Karpas-422 (cell line): ENCODE measurements at regions not wholly inside any gene's neighbourhood (a gene's known extent, or its start where the extent isn't known, plus 50 kb on each side); places are given as distances from the start of the nearest gene placed in this dataset.

ENCODE experiments used
- DNase-seq: peaks from one replicate; pipeline ENCODE4 v3.0.0-alpha.2; 2015
- H2AFZ ChIP-seq: fragments of 200-600 bp; sonication (generic); 2 replicates; pipeline ENCODE4 v1.6.1; 2014; ENCODE audit warnings: antibody characterized with exemption, low read length, mixed read lengths
- H3K27ac ChIP-seq: fragments of 200-600 bp; sonication (generic); 2 replicates; pipeline ENCODE4 v1.5.1; 2014; ENCODE audit warnings: mild to moderate bottlenecking, low read length, moderate library complexity
- H3K27me3 ChIP-seq: fragments of 200-600 bp; sonication (generic); 2 replicates; pipeline ENCODE4 v1.6.1; 2014; ENCODE audit warnings: low read length, mixed read lengths
- H3K36me3 ChIP-seq: fragments of 200-600 bp; sonication (generic); 2 replicates; pipeline ENCODE4 v1.6.1; 2014; ENCODE audit warnings: low read length, mixed read lengths; ENCODE audit not compliant: insufficient read depth
- H3K4me1 ChIP-seq: fragments of 200-600 bp; sonication (generic); 2 replicates; pipeline ENCODE4 v1.6.1; 2014; ENCODE audit warnings: mild to moderate bottlenecking, low read length, mixed read lengths
- H3K4me2 ChIP-seq: fragments of 200-600 bp; sonication (generic); 2 replicates; pipeline ENCODE4 v1.6.1; 2014; ENCODE audit warnings: low read length, low read depth, mild to moderate bottlenecking; ENCODE audit not compliant: poor library complexity, severe bottlenecking
- H3K4me3 ChIP-seq: fragments of 200-600 bp; sonication (generic); 2 replicates; pipeline ENCODE4 v1.5.1; 2014; ENCODE audit warnings: mild to moderate bottlenecking, antibody characterized with exemption, low read length, mixed read lengths
- H3K79me2 ChIP-seq: fragments of 200-600 bp; sonication (generic); 2 replicates; pipeline ENCODE4 v1.6.1; 2014; ENCODE audit warnings: mild to moderate bottlenecking, low read length, mixed read lengths
- H3K9ac ChIP-seq: fragments of 200-600 bp; sonication (generic); 2 replicates; pipeline ENCODE4 v1.6.0; 2014; ENCODE audit warnings: low read length
- H3K9me2 ChIP-seq: fragments of 200-600 bp; sonication (generic), shearing (Covaris generic); replicated peaks from 2 replicates; pipeline ENCODE4 v1.6.0; 2014; ENCODE audit warnings: mild to moderate bottlenecking, low read length, moderate library complexity; ENCODE audit not compliant: insufficient read depth
- H3K9me3 ChIP-seq: fragments of 300-700, 200-600 bp; sonication (generic); 2 replicates; pipeline ENCODE4 v1.6.1; 2014; ENCODE audit warnings: low read length, mixed read lengths
- H4K20me1 ChIP-seq: fragments of 200-600 bp; sonication (generic); 2 replicates; pipeline ENCODE4 v1.6.1; 2014; ENCODE audit warnings: mild to moderate bottlenecking, antibody characterized with exemption, low read length, low read depth; ENCODE audit not compliant: insufficient read depth

GRCh38 chr4:152074573-152074972, 313.8 kb upstream of the GATB start:
- no peak overlapping the region for H2AFZ ChIP-seq
- peaks cover 8% of the 10 kb centered on the region for H3K4me1 ChIP-seq
- no peaks in the 10 kb centered on the region for H3K9me3 ChIP-seq
- H4K20me1 ChIP-seq, result no peaks in the 10 kb centered on the region
- H3K27ac ChIP-seq, result no peak overlapping the region
- H3K4me3 ChIP-seq, result no peak overlapping the region
- no peaks in the 10 kb centered on the region for H3K27me3 ChIP-seq
- no peak for DNase-seq
- H3K4me2 ChIP-seq, result no peak overlapping the region
- H3K9me2 ChIP-seq, result no peaks in the 10 kb centered on the region
- H3K36me3 ChIP-seq, result no peaks in the 10 kb centered on the region
- no peaks in the 10 kb centered on the region for H3K79me2 ChIP-seq
- no peak overlapping the region for H3K9ac ChIP-seq

- Histone ChIP-seq H3K4me2 (no peak overlapping the region), H3K4me1 (peaks cover 5% of the 10 kb centered on the region; the same call in 1 of the 2 replicates), H3K9me2 (no peaks in the 10 kb centered on the region)
Observed at GRCh38 chr4:152074088-152074437, 313.3 kb upstream of the GATB start.

GRCh38 chr4:152073351-152074087, 312.7 kb upstream of the GATB start:
- no peaks in the 10 kb centered on the region for H3K9me3 ChIP-seq
- H3K9me2 ChIP-seq, result no peaks in the 10 kb centered on the region
- no peaks in the 10 kb centered on the region for H3K36me3 ChIP-seq
- no peak overlapping the region for H3K4me3 ChIP-seq
- H3K27me3 ChIP-seq, result no peaks in the 10 kb centered on the region
- H3K27ac ChIP-seq, result no peak overlapping the region
- peaks cover 5% of the 10 kb centered on the region; the same call in 1 of the 2 replicates for H3K4me1 ChIP-seq
- H3K4me2 ChIP-seq, result no peak overlapping the region
- DNase-seq, result no peak
- H2AFZ ChIP-seq, result no peak overlapping the region; the same call in 1 of the 2 replicates
- no peaks in the 10 kb centered on the region for H3K79me2 ChIP-seq
- H4K20me1 ChIP-seq, result no peaks in the 10 kb centered on the region
- no peak overlapping the region for H3K9ac ChIP-seq

More at GRCh38 chr4:152074088-152074437, 313.3 kb upstream of the GATB start:
- Histone ChIP-seq H3K79me2 (no peaks in the 10 kb centered on the region), H3K36me3 (no peaks in the 10 kb centered on the region), H3K4me3 (no peak overlapping the region), H3K27ac (no peak overlapping the region), H2AFZ (no peak overlapping the region), H3K9ac (no peak overlapping the region), H3K27me3 (no peaks in the 10 kb centered on the region), H4K20me1 (no peaks in the 10 kb centered on the region), H3K9me3 (no peaks in the 10 kb centered on the region)
- DNase-seq, result no peak

GRCh38 chr4:152072906-152073305, 312.1 kb upstream of the GATB start:
- H3K27ac ChIP-seq, result no peak overlapping the region
- no peaks in the 10 kb centered on the region for H3K79me2 ChIP-seq
- H3K9me3 ChIP-seq, result no peaks in the 10 kb centered on the region
- no peaks in the 10 kb centered on the region for H3K36me3 ChIP-seq
- DNase-seq, result no peak
- H2AFZ ChIP-seq, result no peak overlapping the region
- H3K4me2 ChIP-seq, result no peak overlapping the region
- H3K9me2 ChIP-seq, result no peaks in the 10 kb centered on the region
- no peaks in the 10 kb centered on the region for H4K20me1 ChIP-seq
- peaks cover 5% of the 10 kb centered on the region; the same call in 1 of the 2 replicates for H3K4me1 ChIP-seq
- H3K9ac ChIP-seq, result no peak overlapping the region
- no peak overlapping the region for H3K4me3 ChIP-seq
- no peaks in the 10 kb centered on the region for H3K27me3 ChIP-seq

GRCh38 chr4:152072001-152072485, 311.2 kb upstream of the GATB start:
- no peak overlapping the region for H3K4me2 ChIP-seq
- H3K4me3 ChIP-seq, result no peak overlapping the region
- H3K27ac ChIP-seq, result no peak overlapping the region
- peaks cover 5% of the 10 kb centered on the region; the same call in 1 of the 2 replicates for H3K4me1 ChIP-seq
- H3K79me2 ChIP-seq, result no peaks in the 10 kb centered on the region
- DNase-seq, result no peak
- H3K27me3 ChIP-seq, result no peaks in the 10 kb centered on the region
- no peaks in the 10 kb centered on the region for H3K9me2 ChIP-seq
- no peak overlapping the region for H2AFZ ChIP-seq
- no peaks in the 10 kb centered on the region for H4K20me1 ChIP-seq
- H3K9me3 ChIP-seq, result no peaks in the 10 kb centered on the region
- H3K36me3 ChIP-seq, result no peaks in the 10 kb centered on the region
- H3K9ac ChIP-seq, result no peak overlapping the region

- Histone ChIP-seq H3K4me1 (peaks cover 5% of the 10 kb centered on the region; the same call in 1 of the 2 replicates), H3K27ac (no peak overlapping the region), H3K9me3 (no peaks in the 10 kb centered on the region), H3K79me2 (no peaks in the 10 kb centered on the region), H3K9me2 (no peaks in the 10 kb centered on the region), H2AFZ (no peak overlapping the region), H3K27me3 (no peaks in the 10 kb centered on the region), H3K4me2 (no peak overlapping the region), H4K20me1 (no peaks in the 10 kb centered on the region), H3K4me3 (no peak overlapping the region), H3K9ac (no peak overlapping the region), H3K36me3 (no peaks in the 10 kb centered on the region)
- DNase-seq, result no peak
Observed at GRCh38 chr4:152070854-152071253, 310.0 kb upstream of the GATB start.

- Histone ChIP-seq H3K4me1 (peaks cover 10% of the 10 kb centered on the region; the same call in 1 of the 2 replicates), H3K4me3 (no peak overlapping the region), H3K27ac (no peak overlapping the region), H3K9ac (no peak overlapping the region), H3K9me2 (no peaks in the 10 kb centered on the region), H2AFZ (no peak overlapping the region), H3K4me2 (no peak overlapping the region), H3K9me3 (no peaks in the 10 kb centered on the region), H3K36me3 (no peaks in the 10 kb centered on the region), H3K79me2 (no peaks in the 10 kb centered on the region), H4K20me1 (no peaks in the 10 kb centered on the region), H3K27me3 (no peaks in the 10 kb centered on the region)
- no peak for DNase-seq
Observed at GRCh38 chr4:152068866-152069265, 308.1 kb upstream of the GATB start.

GRCh38 chr4:152065545-152065944, 304.7 kb upstream of the GATB start:
- Histone ChIP-seq H3K4me1 (peaks cover 5% of the 10 kb centered on the region; the same call in 1 of the 2 replicates), H3K9me2 (no peaks in the 10 kb centered on the region), H3K9ac (no peak overlapping the region), H3K9me3 (no peaks in the 10 kb centered on the region), H3K79me2 (no peaks in the 10 kb centered on the region), H3K27me3 (no peaks in the 10 kb centered on the region), H3K4me2 (no peak overlapping the region), H3K27ac (no peak overlapping the region), H4K20me1 (no peaks in the 10 kb centered on the region), H2AFZ (0 out of 2 replicates have a peak overlapping the region, but pooled peaks have one; percentile 29), H3K4me3 (no peak overlapping the region), H3K36me3 (no peaks in the 10 kb centered on the region)
- DNase-seq, result peak; percentile 48
